HepG2 (cell line): ENCODE measurements at regions not wholly inside any gene's neighbourhood (a gene's known extent, or its start where the extent isn't known, plus 50 kb on each side); places are given as distances from the start of the nearest gene placed in this dataset.

Experiments
- ATAC-seq: fragments of 200-7000 bp; cut with Tn5 transposase; 3 replicates; pipeline ENCODE4 v1.9.1; 2020; ENCODE audit warnings: mild to moderate bottlenecking, moderate library complexity
- BruUV-seq: library from RNA; stranded (reverse); fragments of 400-500 nt; replicated peaks from 2 replicates; lab custom pipeline; 2021; lab: Mats Ljungman, UMichigan
- CTCF ChIA-PET: fragments of 300-600 bp; formaldehyde crosslinking; extraction: SDS; loops from one replicate; lab custom pipeline; 2021; ENCODE audit warnings: low total read pairs, inconsistent platforms, low intra/inter-chr PET ratio; lab: Yijun Ruan, JAX
- POLR2A ChIA-PET: fragments of 350-600 bp; sonication (Branson Sonifier 250); formaldehyde crosslinking; loops from one replicate; lab custom pipeline; 2020; ENCODE audit warnings: antibody characterized with exemption, inconsistent platforms; lab: Yijun Ruan, JAX
- DNase-seq: peaks from one replicate; pipeline ENCODE4 v3.0.0-alpha.2; 2015; ENCODE audit warnings: low spot score
- FAIRE-seq: peaks from 3 replicates; lab custom pipeline; 2011; peaks lifted over from hg19 to GRCh38; lab: Jason Lieb, UNC
- H2AFZ ChIP-seq: one replicate; pipeline ENCODE4 v1.6.1; 2011; ENCODE audit warnings: low read length, inconsistent platforms
- H3K27ac ChIP-seq: fragments of 300-600 bp; 3 replicates; pipeline ENCODE4 v1.8.0; 2011; ENCODE audit warnings: mixed run types, mild to moderate bottlenecking, mixed read lengths, low read length, inconsistent platforms; ENCODE audit not compliant: insufficient read depth; ENCODE audit errors: extremely low read length
- H3K27me3 ChIP-seq, 2 experiments: fragments of 200-600 bp in 1 of 2; 2 replicates in 1 of 2; 3 replicates in 1 of 2; pipeline versions ENCODE4 v1.6.0 to v1.8.0; 2011; ENCODE audit warnings: low read length in 2 of 2, mild to moderate bottlenecking in 2 of 2, moderate library complexity in 2 of 2, inconsistent platforms in 1 of 2; ENCODE audit not compliant: insufficient read depth in 2 of 2, control insufficient read depth in 1 of 2
- H3K36me3 ChIP-seq, 2 experiments: fragments of 200-600 bp in 1 of 2; replicated peaks in 1 of 2; 2 replicates in 1 of 2; 3 replicates in 1 of 2; pipeline versions ENCODE4 v1.5.1 to v1.8.0; 2011; ENCODE audit warnings: low read length in 2 of 2, inconsistent platforms in 1 of 2; ENCODE audit not compliant: insufficient read depth in 2 of 2, control insufficient read depth in 1 of 2
- H3K4me1 ChIP-seq: 2 replicates; pipeline ENCODE4 v1.5.1; 2012; ENCODE audit warnings: low read length, inconsistent platforms; ENCODE audit not compliant: insufficient read depth
- H3K4me2 ChIP-seq: 2 replicates; pipeline ENCODE4 v1.6.0; 2011; ENCODE audit warnings: low read depth, low read length, inconsistent platforms
- H3K4me3 ChIP-seq, 3 experiments: fragments of 200-600 bp in 1 of 3; sonication (generic), shearing (Covaris generic) in 1 of 3; replicated peaks in 1 of 3; 2 replicates each; pipeline ENCODE4 v1.5.1; 2011 to 2016; ENCODE audit warnings: low read length in 3 of 3, inconsistent platforms in 2 of 3, low read depth in 2 of 3, mild to moderate bottlenecking in 2 of 3, control low read depth in 1 of 3, mixed read lengths in 1 of 3; ENCODE audit not compliant: insufficient read depth in 1 of 3
- H3K79me2 ChIP-seq: one replicate; pipeline ENCODE4 v1.6.1; 2011; ENCODE audit warnings: low read length, inconsistent platforms; ENCODE audit not compliant: insufficient read depth
- H3K9ac ChIP-seq: 2 replicates; pipeline ENCODE4 v1.6.0; 2011; ENCODE audit warnings: mild to moderate bottlenecking, low read depth, low read length, inconsistent platforms; ENCODE audit not compliant: insufficient read depth
- H3K9me3 ChIP-seq: 2 replicates; pipeline ENCODE4 v1.5.1; 2012; ENCODE audit warnings: mild to moderate bottlenecking, low read length
- H4K20me1 ChIP-seq: 2 replicates; pipeline ENCODE4 v1.6.0; 2011; ENCODE audit warnings: inconsistent platforms, mild to moderate bottlenecking, low read length, moderate library complexity; ENCODE audit not compliant: insufficient read depth
- ATM ChIP-seq: fragments of 450-650 bp; IDR thresholded peaks from 2 replicates; pipeline ENCODE4 v1.7.1; 2017; ENCODE audit warnings: mild to moderate bottlenecking, borderline replicate concordance
- GABPA ChIP-seq, 2 experiments: IDR thresholded peaks; 2 replicates each; pipeline ENCODE4 v1.6.1; 2011 to 2016; ENCODE audit warnings: low read depth in 2 of 2, low read length in 1 of 2, missing biosample characterization in 1 of 2, missing genetic modification characterization in 1 of 2
- HNF1B ChIP-seq: sonication (generic); formaldehyde crosslinking; IDR thresholded peaks from 2 replicates; pipeline ENCODE4 v1.5.1; 2020; ENCODE audit warnings: mild to moderate bottlenecking, moderate library complexity, missing genetic modification reagents
- IRX3 ChIP-seq: sonication (generic); formaldehyde crosslinking; IDR thresholded peaks from 2 replicates; pipeline ENCODE4 v1.8.1; 2023; ENCODE audit warnings: mild to moderate bottlenecking, low read depth, missing genetic modification reagents, borderline replicate concordance
- MTF2 ChIP-seq: sonication (generic); formaldehyde crosslinking; IDR thresholded peaks from 2 replicates; pipeline ENCODE4 v1.5.0; 2020; ENCODE audit warnings: missing genetic modification reagents, borderline replicate concordance
- NFIC ChIP-seq: IDR thresholded peaks from 2 replicates; pipeline ENCODE4 v1.6.1; 2012; ENCODE audit warnings: mild to moderate bottlenecking, low read length, inconsistent platforms
- NFKB2 ChIP-seq: sonication (generic); formaldehyde crosslinking; IDR thresholded peaks from 2 replicates; pipeline ENCODE4 v1.4.0; 2020; ENCODE audit warnings: missing genetic modification reagents, borderline replicate concordance
- NR0B2 ChIP-seq: sonication (generic); formaldehyde crosslinking; IDR thresholded peaks from 2 replicates; pipeline ENCODE4 v1.4.0; 2020; ENCODE audit warnings: mild to moderate bottlenecking, missing genetic modification reagents
- PHF21A ChIP-seq: sonication (generic); formaldehyde crosslinking; IDR thresholded peaks from 2 replicates; pipeline ENCODE4 v1.5.0; 2020; ENCODE audit warnings: mild to moderate bottlenecking, missing genetic modification reagents
- TEAD2 ChIP-seq: sonication (generic); formaldehyde crosslinking; IDR thresholded peaks from 2 replicates; pipeline ENCODE4 v1.9.0; 2021; ENCODE audit warnings: missing genetic modification reagents
- ZNF17 ChIP-seq: sonication (generic); formaldehyde crosslinking; IDR thresholded peaks from 2 replicates; pipeline ENCODE4 v1.5.0; 2020; ENCODE audit warnings: mild to moderate bottlenecking, missing genetic modification reagents
- ZNF180 ChIP-seq: sonication (generic); formaldehyde crosslinking; IDR thresholded peaks from 2 replicates; pipeline ENCODE4 v1.4.0; 2020; ENCODE audit warnings: low read depth, missing genetic modification reagents, borderline replicate concordance
- ZNF549 ChIP-seq: sonication (generic); formaldehyde crosslinking; IDR thresholded peaks from 2 replicates; pipeline ENCODE4 v1.5.0; 2020; ENCODE audit warnings: missing genetic modification reagents
- ZNF558 ChIP-seq: sonication (generic); formaldehyde crosslinking; IDR thresholded peaks from 2 replicates; pipeline ENCODE4 v1.9.0; 2022; ENCODE audit warnings: mild to moderate bottlenecking, missing genetic modification reagents, borderline replicate concordance
- ZNF772 ChIP-seq: sonication (generic); formaldehyde crosslinking; IDR thresholded peaks from 2 replicates; pipeline ENCODE4 v1.5.0; 2020; ENCODE audit warnings: mild to moderate bottlenecking, missing genetic modification reagents
- ZNF775 ChIP-seq: sonication (generic); formaldehyde crosslinking; IDR thresholded peaks from 2 replicates; pipeline ENCODE4 v1.4.0; 2020; ENCODE audit warnings: missing genetic modification reagents, mild to moderate bottlenecking, moderate library complexity, borderline replicate concordance
- WGBS: methylation state at CpG from one replicate; pipeline ENCODE4 v1.1.6; 2017; ENCODE audit warnings: low lambda C conversion rate; 5-methylcytosine and 5-hydroxymethylcytosine counted together
- in situ Hi-C: cut with HindIII; loops from 2 replicates; pipeline ENCODE4 v1.10.0; 2017; ENCODE audit warnings: low pct_unique_long_range_greater_than_20kb; ENCODE audit not compliant: extremely low pct_ligation_motif_present
- intact Hi-C: fragments of 100-400 bp; cut with micrococcal nuclease; formaldehyde crosslinking; loops from one replicate; pipeline ENCODE4 v1.10.0; 2022; ENCODE audit not compliant: unreplicated experiment
- TF ChIP-seq, protein P1 (sequence below): sonication (generic); formaldehyde crosslinking; IDR thresholded peaks from 2 replicates; pipeline ENCODE4 v1.8.0; 2022; ENCODE audit warnings: mild to moderate bottlenecking, missing genetic modification reagents; ENCODE audit not compliant: insufficient replicate concordance

- Histone ChIP-seq H4K20me1 (no peaks in the 10 kb centered on the region; the same call in 1 of the 2 replicates), H3K4me2 (no peak overlapping the region), H3K27me3 (peaks cover 7 to 23% of the 10 kb centered on the region in 2 experiments; a peak in 2 of 5 replicates), H3K27ac (no peak overlapping the region), H3K9me3 (no peaks in the 10 kb centered on the region), H3K79me2 (no peaks in the 10 kb centered on the region), H3K4me1 (no peaks in the 10 kb centered on the region), H3K4me3 (no peak overlapping the region), H2AFZ (no peak overlapping the region), H3K9ac (no peak overlapping the region), H3K36me3 (no peaks in the 10 kb centered on the region)
- 53% methylated on average over 16 of the region's 18 CpGs for WGBS
- ChIA-PET CTCF (no interaction called here), POLR2A (no interaction called here)
- in situ Hi-C loops (no loop called here), intact Hi-C loops (no loop called here)
- BruUV-seq, result no TSS peak
- no peak for DNase-seq
- no peak for FAIRE-seq
- TF ChIP-seq ZNF180 (CRISPR knock-in tag), result no peak
- TF ChIP-seq MTF2 (CRISPR knock-in tag), result no peak
- no peak for TF ChIP-seq ZNF17 (CRISPR knock-in tag)
- no peak for TF ChIP-seq PHF21A (CRISPR knock-in tag)
- no peak for TF ChIP-seq NFKB2 (CRISPR knock-in tag)
- no peak for TF ChIP-seq ZNF772 (CRISPR knock-in tag)
- ATAC-seq, result no peak
These were observed 186.0 kb upstream of the FOXF1 start for GRCh38 chr16:86324320-86324719.

GRCh38 chr16:86325360-86325759, 185.0 kb upstream of the FOXF1 start:
- DNase-seq, result no peak
- WGBS, result 1% methylated on average over 3 of the region's 3 CpGs
- in situ Hi-C loops (no loop called here), intact Hi-C loops (no loop called here)
- Histone ChIP-seq H4K20me1 (no peaks in the 10 kb centered on the region; the same call in 1 of the 2 replicates), H3K9me3 (no peaks in the 10 kb centered on the region), H3K9ac (no peak overlapping the region), H2AFZ (no peak overlapping the region), H3K27ac (no peak overlapping the region), H3K36me3 (no peaks in the 10 kb centered on the region), H3K4me3 (no peak overlapping the region), H3K27me3 (peaks cover 7 to 25% of the 10 kb centered on the region in 2 experiments; a peak in 3 of 5 replicates), H3K4me1 (no peaks in the 10 kb centered on the region), H3K79me2 (no peaks in the 10 kb centered on the region), H3K4me2 (no peak overlapping the region)
- FAIRE-seq, result no peak
- no peak for ATAC-seq
- BruUV-seq, result no TSS peak
- POLR2A ChIA-PET, result no interaction called here
- CTCF ChIA-PET, result no interaction called here
- TF ChIP-seq ATM (no peak), NR0B2 (no peak), ZNF775 (CRISPR knock-in tag) (no peak), NFIC (no peak), GABPA (IDR thresholded peaks at IDR 0.05; ENCODE audit: low read depth, low read length) (no peak), GABPA (CRISPR knock-in tag; IDR thresholded peaks at IDR 0.05; ENCODE audit: low read depth) (no peak), ZNF549 (CRISPR knock-in tag) (no peak), ZNF558 (CRISPR knock-in tag) (no peak), TEAD2 (CRISPR knock-in tag) (no peak), HNF1B (CRISPR knock-in tag) (no peak), IRX3 (CRISPR knock-in tag) (no peak)
- TF ChIP-seq, protein P1, sequence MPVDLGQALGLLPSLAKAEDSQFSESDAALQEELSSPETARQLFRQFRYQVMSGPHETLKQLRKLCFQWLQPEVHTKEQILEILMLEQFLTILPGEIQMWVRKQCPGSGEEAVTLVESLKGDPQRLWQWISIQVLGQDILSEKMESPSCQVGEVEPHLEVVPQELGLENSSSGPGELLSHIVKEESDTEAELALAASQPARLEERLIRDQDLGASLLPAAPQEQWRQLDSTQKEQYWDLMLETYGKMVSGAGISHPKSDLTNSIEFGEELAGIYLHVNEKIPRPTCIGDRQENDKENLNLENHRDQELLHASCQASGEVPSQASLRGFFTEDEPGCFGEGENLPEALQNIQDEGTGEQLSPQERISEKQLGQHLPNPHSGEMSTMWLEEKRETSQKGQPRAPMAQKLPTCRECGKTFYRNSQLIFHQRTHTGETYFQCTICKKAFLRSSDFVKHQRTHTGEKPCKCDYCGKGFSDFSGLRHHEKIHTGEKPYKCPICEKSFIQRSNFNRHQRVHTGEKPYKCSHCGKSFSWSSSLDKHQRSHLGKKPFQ (CRISPR knock-in tag), result no peak
